ENCODE measurements at regions not wholly inside any gene's neighbourhood (a gene's known extent, or its start where the extent isn't known, plus 50 kb on each side); places are given as distances from the start of the nearest gene placed in this dataset.

DNA sequence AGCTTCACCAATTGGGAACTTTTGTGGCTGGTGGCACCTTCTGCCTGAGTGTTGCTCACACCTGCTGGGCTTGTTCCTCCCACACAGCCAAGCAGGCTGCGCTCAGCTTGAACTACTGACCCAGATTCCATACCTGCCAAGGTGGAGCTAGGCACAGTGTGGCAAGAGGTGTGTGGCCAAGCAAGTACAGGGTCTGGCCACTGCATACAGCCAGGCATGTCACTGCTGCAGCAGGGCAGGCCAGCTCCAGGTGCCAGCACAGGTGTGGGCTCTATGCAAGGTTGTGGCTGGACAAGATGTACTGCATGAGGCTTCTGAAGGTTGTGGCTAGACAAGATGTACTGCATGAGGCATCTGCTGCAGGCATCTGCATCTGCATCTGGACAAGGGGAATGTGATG, 1254.8 kb downstream of the AMY1C start:
- no peaks in the 10 kb centered on the region for H3K79me2 ChIP-seq (ENCODE audit: low read length)
- H3K9me3 ChIP-seq (replicated peaks; ENCODE audit: insufficient read depth, low read length), result no peaks in the 10 kb centered on the region
- H3K4me3 ChIP-seq (ENCODE audit: low read length), result no peak overlapping the region
- TF ChIP-seq EZH2 (optimal IDR thresholded peaks at IDR 0.05; ENCODE audit: low read depth, low read length) (no peak), EZH2phosphoT487 (IDR thresholded peaks at IDR 0.05; ENCODE audit: low read length) (no peak)
- TF ChIP-seq, protein P1, sequence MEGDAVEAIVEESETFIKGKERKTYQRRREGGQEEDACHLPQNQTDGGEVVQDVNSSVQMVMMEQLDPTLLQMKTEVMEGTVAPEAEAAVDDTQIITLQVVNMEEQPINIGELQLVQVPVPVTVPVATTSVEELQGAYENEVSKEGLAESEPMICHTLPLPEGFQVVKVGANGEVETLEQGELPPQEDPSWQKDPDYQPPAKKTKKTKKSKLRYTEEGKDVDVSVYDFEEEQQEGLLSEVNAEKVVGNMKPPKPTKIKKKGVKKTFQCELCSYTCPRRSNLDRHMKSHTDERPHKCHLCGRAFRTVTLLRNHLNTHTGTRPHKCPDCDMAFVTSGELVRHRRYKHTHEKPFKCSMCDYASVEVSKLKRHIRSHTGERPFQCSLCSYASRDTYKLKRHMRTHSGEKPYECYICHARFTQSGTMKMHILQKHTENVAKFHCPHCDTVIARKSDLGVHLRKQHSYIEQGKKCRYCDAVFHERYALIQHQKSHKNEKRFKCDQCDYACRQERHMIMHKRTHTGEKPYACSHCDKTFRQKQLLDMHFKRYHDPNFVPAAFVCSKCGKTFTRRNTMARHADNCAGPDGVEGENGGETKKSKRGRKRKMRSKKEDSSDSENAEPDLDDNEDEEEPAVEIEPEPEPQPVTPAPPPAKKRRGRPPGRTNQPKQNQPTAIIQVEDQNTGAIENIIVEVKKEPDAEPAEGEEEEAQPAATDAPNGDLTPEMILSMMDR (IDR thresholded peaks at IDR 0.05; ENCODE audit: low read length), result no peak
- H2AFZ ChIP-seq (ENCODE audit: low read length), result no peak overlapping the region
- no peak overlapping the region for H3K27ac ChIP-seq (ENCODE audit: low read length)
- H3K9me2 ChIP-seq (replicated peaks; ENCODE audit: insufficient read depth, low read length), result no peaks in the 10 kb centered on the region
- no peaks in the 10 kb centered on the region for H3F3A ChIP-seq (ENCODE audit: insufficient read depth, low read length)
- no peaks in the 10 kb centered on the region for H4K20me1 ChIP-seq (ENCODE audit: insufficient read depth, low read length)
- no peaks in the 10 kb centered on the region for H3K4me1 ChIP-seq (ENCODE audit: low read length)
- H3K9ac ChIP-seq (ENCODE audit: low read length), result no peak overlapping the region
- H3K4me2 ChIP-seq (ENCODE audit: low read depth, low read length), result no peak overlapping the region
- no peaks in the 10 kb centered on the region for H3K27me3 ChIP-seq (replicated peaks; ENCODE audit: insufficient read depth, low read length)
- DNase-seq, result no peak
- no peaks in the 10 kb centered on the region for H3K36me3 ChIP-seq (replicated peaks; ENCODE audit: insufficient read depth, low read length)

DNA sequence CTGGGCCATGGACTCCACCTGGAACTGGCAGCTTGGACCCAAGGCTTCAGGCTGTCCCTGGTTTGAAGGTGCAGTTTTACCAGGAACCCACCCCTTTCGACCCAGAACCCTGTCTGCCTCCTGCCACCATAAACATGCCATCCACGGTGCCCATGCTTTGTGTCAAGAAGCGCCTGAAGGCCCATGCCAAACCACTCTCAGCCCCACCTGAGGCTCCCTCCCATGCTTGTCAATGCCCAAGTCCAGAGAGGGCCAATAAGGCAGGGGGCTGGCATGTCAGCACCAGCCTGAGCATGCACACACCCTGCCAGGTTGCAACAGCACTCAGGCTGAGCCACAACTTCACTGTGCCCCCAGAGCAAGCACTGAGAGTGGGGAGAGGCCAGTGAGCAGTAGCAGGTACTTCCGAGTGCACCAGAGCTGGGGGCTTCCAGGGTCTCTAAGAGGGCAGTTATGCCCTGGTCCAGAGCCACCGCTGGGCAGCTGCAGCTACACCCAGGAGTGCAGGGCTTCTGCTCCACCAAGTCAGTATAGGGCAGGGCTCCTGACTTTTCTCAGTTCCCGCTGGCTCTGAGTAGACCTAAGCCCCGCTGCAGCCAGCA, 1256.0 kb downstream of the AMY1C start:
- no peak for DNase-seq
- Histone ChIP-seq H3K9me2 (replicated peaks; ENCODE audit: insufficient read depth, low read length) (no peaks in the 10 kb centered on the region), H3K9me3 (replicated peaks; ENCODE audit: insufficient read depth, low read length) (no peaks in the 10 kb centered on the region), H3K4me3 (ENCODE audit: low read length) (no peak overlapping the region), H3K79me2 (ENCODE audit: low read length) (no peaks in the 10 kb centered on the region), H3K27ac (ENCODE audit: low read length) (no peak overlapping the region), H3K27me3 (replicated peaks; ENCODE audit: insufficient read depth, low read length) (no peaks in the 10 kb centered on the region), H4K20me1 (ENCODE audit: insufficient read depth, low read length) (no peaks in the 10 kb centered on the region), H3F3A (ENCODE audit: insufficient read depth, low read length) (no peaks in the 10 kb centered on the region), H3K4me2 (ENCODE audit: low read depth, low read length) (no peak overlapping the region), H2AFZ (ENCODE audit: low read length) (no peak overlapping the region), H3K4me1 (ENCODE audit: low read length) (no peaks in the 10 kb centered on the region), H3K9ac (ENCODE audit: low read length) (no peak overlapping the region), H3K36me3 (replicated peaks; ENCODE audit: insufficient read depth, low read length) (no peaks in the 10 kb centered on the region)
- TF ChIP-seq EZH2 (optimal IDR thresholded peaks at IDR 0.05; ENCODE audit: low read depth, low read length), result no peak
- TF ChIP-seq, protein P1 (IDR thresholded peaks at IDR 0.05; ENCODE audit: low read length), result no peak
- no peak for TF ChIP-seq EZH2phosphoT487 (IDR thresholded peaks at IDR 0.05; ENCODE audit: low read length)

DNA sequence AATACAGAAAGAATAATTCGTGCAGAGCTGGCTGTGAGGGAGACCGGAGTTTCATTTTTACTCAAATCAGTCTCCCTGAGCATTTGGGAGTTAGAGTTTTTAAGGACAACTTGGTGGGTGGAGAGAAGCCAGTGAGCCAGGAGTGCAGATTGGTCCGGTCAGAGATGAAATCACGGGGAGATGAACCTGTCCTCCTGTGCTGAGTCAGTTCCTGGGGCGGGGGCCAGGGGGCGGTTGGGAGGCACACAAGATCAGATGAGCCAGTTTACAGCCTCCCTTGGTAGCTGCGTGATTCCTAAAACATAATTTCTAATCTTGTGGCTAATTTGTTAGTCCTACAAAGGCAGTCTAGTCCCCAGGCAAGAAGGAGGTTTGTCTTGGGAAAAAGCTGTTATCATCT, 1267.9 kb downstream of the AMY1C start:
- no peak overlapping the region for H3K27ac ChIP-seq (ENCODE audit: low read length)
- H3K27me3 ChIP-seq (replicated peaks; ENCODE audit: insufficient read depth, low read length), result no peaks in the 10 kb centered on the region
- no peaks in the 10 kb centered on the region for H3K36me3 ChIP-seq (replicated peaks; ENCODE audit: insufficient read depth, low read length)
- TF ChIP-seq EZH2 (optimal IDR thresholded peaks at IDR 0.05; ENCODE audit: low read depth, low read length) (no peak), EZH2phosphoT487 (IDR thresholded peaks at IDR 0.05; ENCODE audit: low read length) (no peak)
- TF ChIP-seq, protein P1 (IDR thresholded peaks at IDR 0.05; ENCODE audit: low read length), result no peak
- no peaks in the 10 kb centered on the region for H3F3A ChIP-seq (ENCODE audit: insufficient read depth, low read length)
- H3K9ac ChIP-seq (ENCODE audit: low read length), result no peak overlapping the region
- H3K9me2 ChIP-seq (replicated peaks; ENCODE audit: insufficient read depth, low read length), result no peaks in the 10 kb centered on the region
- no peak for DNase-seq
- H3K9me3 ChIP-seq (replicated peaks; ENCODE audit: insufficient read depth, low read length), result no peaks in the 10 kb centered on the region
- no peak overlapping the region for H2AFZ ChIP-seq (ENCODE audit: low read length)
- no peaks in the 10 kb centered on the region for H4K20me1 ChIP-seq (ENCODE audit: insufficient read depth, low read length)
- H3K79me2 ChIP-seq (ENCODE audit: low read length), result no peaks in the 10 kb centered on the region
- H3K4me1 ChIP-seq (ENCODE audit: low read length), result no peaks in the 10 kb centered on the region
- no peak overlapping the region for H3K4me3 ChIP-seq (ENCODE audit: low read length)
- no peak overlapping the region for H3K4me2 ChIP-seq (ENCODE audit: low read depth, low read length)

Data from MM.1S (cell line).